Upper lobe of left lung (tissue), 6 donors: ENCODE measurements at regions not wholly inside any gene's neighbourhood (a gene's known extent, or its start where the extent isn't known, plus 50 kb on each side); places are given as distances from the start of the nearest gene placed in this dataset.

Experiments used
- ATAC-seq, 2 donors: fragments of 200-7000 bp; cut with Tn5 transposase; one replicate each; pipeline ENCODE4 v1.9.1; 2022; ENCODE audit warnings: mild to moderate bottlenecking in 2 of 2, moderate library complexity in 2 of 2; ENCODE audit not compliant: low FRiP score in 2 of 2
- DNase-seq, 2 donors: peaks; one replicate each; pipeline ENCODE4 v3.0.0-alpha.2; 2019 to 2020
- H3K27ac ChIP-seq, 4 donors: fragments of 200-600 bp; sonication (generic); one replicate each; pipeline ENCODE4 v1.5.1; 2016 to 2019
- H3K27me3 ChIP-seq, 4 donors: fragments of 200-600 bp; sonication (generic); one replicate each; pipeline ENCODE4 v1.5.1; 2017 to 2019
- H3K36me3 ChIP-seq, 4 donors: fragments of 200-600 bp; sonication (generic); one replicate each; pipeline ENCODE4 v1.5.1; 2016 to 2019
- H3K4me1 ChIP-seq, 4 donors: fragments of 200-600 bp; sonication (generic); one replicate each; pipeline ENCODE4 v1.5.1; 2018 to 2019
- H3K4me3 ChIP-seq, 4 donors: fragments of 200-600 bp; sonication (generic); one replicate each; pipeline ENCODE4 v1.5.1; 2017 to 2019; ENCODE audit warnings: mild to moderate bottlenecking in 2 of 4, moderate library complexity in 1 of 4
- H3K9me3 ChIP-seq, 4 donors: fragments of 200-600 bp; sonication (generic); one replicate each; pipeline ENCODE4 v1.5.1; 2018 to 2019
- EP300 ChIP-seq, 4 donors: sonication (generic); formaldehyde crosslinking; IDR thresholded peaks; one replicate each; pipeline ENCODE4 v1.5.1; 2017; ENCODE audit warnings: antibody characterized with exemption in 4 of 4, control low read depth in 2 of 4
- POLR2A ChIP-seq, 4 donors: fragments of 450-650 bp; IDR thresholded peaks; one replicate each; pipeline ENCODE4 v1.5.1; 2016 to 2017; ENCODE audit warnings: antibody characterized with exemption in 4 of 4, mild to moderate bottlenecking in 2 of 4
- POLR2AphosphoS5 ChIP-seq, 2 donors: sonication (generic); formaldehyde crosslinking; IDR thresholded peaks; one replicate each; pipeline ENCODE4 v1.5.1; 2017; ENCODE audit warnings: antibody characterized with exemption in 2 of 2
- WGBS, 2 donors: methylation state at CpG; one replicate each; pipeline ENCODE4 v1.1.5; 2017 to 2018; 5-methylcytosine and 5-hydroxymethylcytosine counted together
- TF ChIP-seq, protein P1 (sequence below), 6 experiments: fragments of 450-650 bp in 4 of 6; fragments of 200-600 bp in 2 of 6; sonication (generic) in 2 of 6; IDR thresholded peaks; one replicate each; pipeline ENCODE4 v1.5.1; 2016 to 2019; ENCODE audit warnings: antibody characterized with exemption in 6 of 6
- donor health status: DM: no; HTN: no; CAD: no; lungs with moderate emphysema.
- donor health status: DM: no; HTN: yes; CAD: no; lungs with severe emphysema.

DNA sequence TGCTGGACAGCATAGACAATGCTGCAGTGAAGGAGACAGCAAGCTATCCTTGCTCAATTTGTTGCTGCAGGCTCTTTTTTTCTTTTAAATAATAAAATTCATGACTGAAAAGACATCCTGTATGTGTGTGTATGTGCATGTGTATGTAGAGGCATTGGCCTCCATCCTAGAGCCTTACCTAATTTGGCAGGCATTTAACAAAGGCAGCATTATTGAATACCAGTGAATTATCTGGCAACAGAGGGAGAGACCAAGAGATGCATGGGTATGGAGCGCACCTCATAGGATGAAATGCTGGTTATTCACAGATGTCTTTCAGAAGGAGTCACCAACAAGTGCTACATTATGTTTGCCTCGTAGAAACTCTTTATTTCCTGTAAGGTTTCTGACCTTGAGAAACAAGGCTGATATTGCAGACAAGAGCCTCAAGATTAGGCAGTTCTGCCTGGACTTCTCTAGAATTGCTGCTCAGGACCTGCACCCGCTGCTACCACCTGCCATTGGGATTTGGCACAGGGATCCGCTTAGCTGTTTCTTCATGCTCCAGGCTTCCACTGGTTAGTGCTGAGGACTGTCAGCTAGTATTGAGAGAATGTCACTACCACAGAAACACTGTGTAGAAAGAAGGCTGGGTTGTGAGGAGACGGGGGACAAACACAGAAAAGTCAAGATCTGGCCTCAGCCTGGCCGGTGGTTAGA lies 247.7 kb upstream of the RFX3 start:
- 87 to 88% methylated on average over 6 of the region's 6 CpGs for WGBS, 2 donors
- no peak overlapping the region for H3K27ac ChIP-seq
- H3K36me3 ChIP-seq: no peaks in the 10 kb centered on the region
- H3K4me3 ChIP-seq: no peak overlapping the region
- no peaks in the 10 kb centered on the region for H3K9me3 ChIP-seq
- no peak for DNase-seq
- no peak for ATAC-seq
- no peak for TF ChIP-seq POLR2AphosphoS5 (IDR thresholded peaks at IDR 0.05)
- TF ChIP-seq POLR2A (IDR thresholded peaks at IDR 0.05): no peak
- TF ChIP-seq EP300 (IDR thresholded peaks at IDR 0.05): no peak
- TF ChIP-seq, protein P1, sequence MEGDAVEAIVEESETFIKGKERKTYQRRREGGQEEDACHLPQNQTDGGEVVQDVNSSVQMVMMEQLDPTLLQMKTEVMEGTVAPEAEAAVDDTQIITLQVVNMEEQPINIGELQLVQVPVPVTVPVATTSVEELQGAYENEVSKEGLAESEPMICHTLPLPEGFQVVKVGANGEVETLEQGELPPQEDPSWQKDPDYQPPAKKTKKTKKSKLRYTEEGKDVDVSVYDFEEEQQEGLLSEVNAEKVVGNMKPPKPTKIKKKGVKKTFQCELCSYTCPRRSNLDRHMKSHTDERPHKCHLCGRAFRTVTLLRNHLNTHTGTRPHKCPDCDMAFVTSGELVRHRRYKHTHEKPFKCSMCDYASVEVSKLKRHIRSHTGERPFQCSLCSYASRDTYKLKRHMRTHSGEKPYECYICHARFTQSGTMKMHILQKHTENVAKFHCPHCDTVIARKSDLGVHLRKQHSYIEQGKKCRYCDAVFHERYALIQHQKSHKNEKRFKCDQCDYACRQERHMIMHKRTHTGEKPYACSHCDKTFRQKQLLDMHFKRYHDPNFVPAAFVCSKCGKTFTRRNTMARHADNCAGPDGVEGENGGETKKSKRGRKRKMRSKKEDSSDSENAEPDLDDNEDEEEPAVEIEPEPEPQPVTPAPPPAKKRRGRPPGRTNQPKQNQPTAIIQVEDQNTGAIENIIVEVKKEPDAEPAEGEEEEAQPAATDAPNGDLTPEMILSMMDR (IDR thresholded peaks at IDR 0.05): no peak
- H3K27me3 ChIP-seq: no peaks in the 10 kb centered on the region
- H3K4me1 ChIP-seq: peaks cover 0 to 6% (median 0%) of the 10 kb centered on the region in 4 donors

DNA sequence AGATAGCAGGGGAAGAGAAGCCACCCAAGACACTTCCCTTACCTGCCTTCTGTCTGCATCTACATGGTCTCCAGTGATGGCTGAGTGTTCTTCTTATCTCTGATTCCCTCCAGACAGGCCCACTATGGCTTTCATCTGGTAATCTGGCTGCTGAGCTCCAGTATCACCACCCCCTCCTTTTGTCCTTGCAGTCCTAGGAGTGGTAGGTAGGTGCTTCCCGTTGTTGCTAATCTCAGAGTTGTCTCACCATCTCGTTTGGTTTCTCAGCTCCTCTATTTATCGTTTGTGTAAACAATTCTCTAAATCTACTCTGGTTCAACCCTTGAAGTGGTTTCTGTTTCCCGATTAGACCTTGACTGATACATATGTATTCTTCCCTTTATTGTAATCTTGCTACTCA lies 243.8 kb upstream of the RFX3 start:
- no peaks in the 10 kb centered on the region for H3K36me3 ChIP-seq
- no peak for DNase-seq

DNA sequence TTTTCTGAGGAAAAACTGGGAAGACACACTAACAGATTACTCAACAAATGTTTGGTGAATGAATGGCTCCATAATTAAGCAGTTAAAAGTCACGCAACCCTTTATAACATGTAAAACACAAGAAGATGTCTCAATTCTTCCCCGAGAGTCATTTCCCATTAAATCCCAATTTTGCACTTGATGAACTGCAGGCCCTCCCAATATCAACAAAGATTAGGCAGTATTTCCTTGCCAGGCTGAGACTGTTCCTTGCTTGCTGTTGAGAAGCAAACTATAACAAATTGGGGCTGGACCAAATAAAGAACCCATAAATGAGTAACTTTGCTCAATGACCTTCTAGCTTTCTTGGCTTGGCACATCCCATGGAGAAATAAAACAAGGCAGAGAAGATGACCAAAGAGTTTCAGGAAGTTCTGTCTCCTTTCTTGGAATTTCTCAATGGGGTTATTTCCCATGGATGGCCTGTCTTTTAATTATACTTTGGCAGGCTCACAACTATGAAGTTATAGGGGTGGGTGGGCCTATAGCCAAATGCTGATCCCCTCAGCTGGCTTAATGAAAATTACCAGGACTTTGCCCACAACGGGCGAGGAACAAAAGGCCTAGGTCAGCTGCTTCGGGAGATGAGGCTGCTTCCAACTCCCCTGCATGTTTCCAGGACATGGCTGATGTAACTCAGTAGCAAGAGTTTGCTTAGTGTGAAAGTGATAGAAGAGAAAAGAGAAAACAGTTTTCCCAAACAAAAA lies 243.1 kb upstream of the RFX3 start:
- ATAC-seq: peak in 1 of 2 donors; percentile 38
- TF ChIP-seq, protein P1 (IDR thresholded peaks at IDR 0.05): no peak
- TF ChIP-seq POLR2A (IDR thresholded peaks at IDR 0.05) (no peak), POLR2AphosphoS5 (IDR thresholded peaks at IDR 0.05) (no peak), EP300 (IDR thresholded peaks at IDR 0.05) (no peak)
- no peaks in the 10 kb centered on the region for H3K9me3 ChIP-seq
- no peak overlapping the region for H3K27ac ChIP-seq
- peaks cover 0 to 6% (median 0%) of the 10 kb centered on the region in 4 donors for H3K4me1 ChIP-seq
- DNase-seq: no peak
- no peaks in the 10 kb centered on the region for H3K27me3 ChIP-seq
- no peaks in the 10 kb centered on the region for H3K36me3 ChIP-seq
- no peak overlapping the region for H3K4me3 ChIP-seq
- WGBS, 2 donors: 76 to 88% methylated on average over 4 of the region's 5 CpGs

More for the DNA sequence above, 243.8 kb upstream of the RFX3 start:
- Histone ChIP-seq H3K4me1 (peaks cover 0 to 6% (median 0%) of the 10 kb centered on the region in 4 donors), H3K27me3 (no peaks in the 10 kb centered on the region), H3K9me3 (no peaks in the 10 kb centered on the region), H3K27ac (no peak overlapping the region), H3K4me3 (no peak overlapping the region)
- no peak for TF ChIP-seq POLR2AphosphoS5 (IDR thresholded peaks at IDR 0.05)
- TF ChIP-seq POLR2A (IDR thresholded peaks at IDR 0.05): no peak
- no peak for TF ChIP-seq EP300 (IDR thresholded peaks at IDR 0.05)
- TF ChIP-seq, protein P1 (IDR thresholded peaks at IDR 0.05): no peak
- WGBS, 2 donors: 22 to 35% methylated on average over 4 of the region's 4 CpGs
- ATAC-seq: no peak

DNA sequence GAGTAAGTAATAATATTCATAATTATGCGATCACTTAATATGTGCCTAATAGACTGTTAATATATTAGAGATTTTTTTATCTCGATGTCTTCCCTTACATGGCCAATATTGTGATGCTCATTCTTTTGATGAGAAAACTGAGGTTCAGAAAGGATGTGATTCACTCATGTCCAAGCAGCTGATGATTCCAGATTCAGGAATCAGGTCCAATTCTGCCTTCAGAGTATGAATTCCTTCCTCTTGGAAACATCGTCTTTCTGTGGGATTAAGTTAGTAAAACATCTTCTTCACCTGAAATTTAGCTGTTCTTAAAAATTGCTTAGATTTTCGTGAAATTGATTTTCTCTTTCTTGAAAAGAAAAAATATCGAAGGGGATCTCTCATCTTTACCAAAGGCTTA lies 242.5 kb upstream of the RFX3 start:
- Histone ChIP-seq H3K9me3 (no peaks in the 10 kb centered on the region), H3K27ac (no peak overlapping the region), H3K4me3 (no peak overlapping the region), H3K27me3 (no peaks in the 10 kb centered on the region), H3K36me3 (no peaks in the 10 kb centered on the region), H3K4me1 (peaks cover 0 to 6% (median 0%) of the 10 kb centered on the region in 4 donors)
- 91 to 95% methylated on average over 5 of the region's 5 CpGs for WGBS, 2 donors
- DNase-seq (no peak), ATAC-seq (no peak)
- TF ChIP-seq, protein P1 (IDR thresholded peaks at IDR 0.05): no peak
- no peak for TF ChIP-seq POLR2AphosphoS5 (IDR thresholded peaks at IDR 0.05)
- TF ChIP-seq EP300 (IDR thresholded peaks at IDR 0.05): no peak
- TF ChIP-seq POLR2A (IDR thresholded peaks at IDR 0.05): no peak
